KMS-11 (cell line): ENCODE measurements at regions not wholly inside any gene's neighbourhood (a gene's known extent, or its start where the extent isn't known, plus 50 kb on each side); places are given as distances from the start of the nearest gene placed in this dataset.

ENCODE experiments used
- H2AFZ ChIP-seq: fragments of 200-600 bp; sonication (generic); 2 replicates; pipeline ENCODE4 v1.6.1; 2016; ENCODE audit warnings: antibody characterized with exemption, mixed run types, low read depth
- H3K27ac ChIP-seq: fragments of 200-600 bp; sonication (generic); 2 replicates; pipeline ENCODE4 v1.6.1; 2016; ENCODE audit warnings: mild to moderate bottlenecking, mixed run types
- H3K27me3 ChIP-seq: fragments of 200-600 bp; sonication (generic); 2 replicates; pipeline ENCODE4 v1.6.1; 2017; ENCODE audit warnings: mild to moderate bottlenecking, low read depth, mixed run types, moderate library complexity; ENCODE audit not compliant: insufficient read depth
- H3K36me3 ChIP-seq: fragments of 200-600 bp; sonication (generic); 2 replicates; pipeline ENCODE4 v1.6.1; 2017; ENCODE audit warnings: mild to moderate bottlenecking, mixed run types; ENCODE audit not compliant: insufficient read depth
- H3K4me1 ChIP-seq: fragments of 200-600 bp; sonication (generic); 2 replicates; pipeline ENCODE4 v1.6.1; 2016; ENCODE audit warnings: mild to moderate bottlenecking, low read depth, mixed run types; ENCODE audit not compliant: poor library complexity, severe bottlenecking
- H3K4me2 ChIP-seq: fragments of 200-600 bp; sonication (generic); 2 replicates; pipeline ENCODE4 v1.7.0; 2016; ENCODE audit warnings: mild to moderate bottlenecking, mixed run types
- H3K4me3 ChIP-seq: fragments of 200-600 bp; sonication (generic); IDR thresholded peaks from 2 replicates; pipeline ENCODE4 v1.6.1; 2017; ENCODE audit warnings: low read depth, low read length, mixed read lengths; ENCODE audit not compliant: insufficient read depth
- H3K79me2 ChIP-seq: fragments of 200-600 bp; sonication (generic); 2 replicates; pipeline ENCODE4 v1.6.1; 2016; ENCODE audit warnings: low read depth, mixed run types; ENCODE audit not compliant: insufficient read depth
- H3K9ac ChIP-seq: fragments of 200-600 bp; sonication (generic); 2 replicates; pipeline ENCODE4 v1.6.1; 2016; ENCODE audit warnings: mild to moderate bottlenecking, mixed run types
- H4K20me1 ChIP-seq: fragments of 200-600 bp; sonication (generic); 2 replicates; pipeline ENCODE4 v1.6.1; 2016; ENCODE audit warnings: mild to moderate bottlenecking, mixed run types; ENCODE audit not compliant: insufficient read depth
- CTCF ChIP-seq: fragments of 200-600 bp; sonication (generic); conservative IDR thresholded peaks from 2 replicates; pipeline ENCODE4 v1.6.1; 2017; ENCODE audit warnings: low read depth, mild to moderate bottlenecking, antibody characterized with exemption, low read length, moderate library complexity, mixed read lengths

- H3K27me3 ChIP-seq = no peaks in the 10 kb centered on the region
- no peak overlapping the region for H3K27ac ChIP-seq
Measured at GRCh38 chr5:34517249-34517648, 138.9 kb upstream of the RAI14 start.

GRCh38 chr5:34519489-34520220 lies 136.5 kb upstream of the RAI14 start:
- no peak overlapping the region for H3K4me3 ChIP-seq
- H3K27me3 ChIP-seq = no peaks in the 10 kb centered on the region
- H3K79me2 ChIP-seq = no peaks in the 10 kb centered on the region
- H3K9ac ChIP-seq = no peak overlapping the region
- H3K27ac ChIP-seq = no peak overlapping the region
- no peaks in the 10 kb centered on the region for H3K4me1 ChIP-seq
- no peak for TF ChIP-seq CTCF
- H3K4me2 ChIP-seq = no peak overlapping the region
- no peak overlapping the region for H2AFZ ChIP-seq
- H4K20me1 ChIP-seq = no peaks in the 10 kb centered on the region
- H3K36me3 ChIP-seq = no peaks in the 10 kb centered on the region

More at GRCh38 chr5:34517249-34517648, 138.9 kb upstream of the RAI14 start:
- Histone ChIP-seq H3K9ac (no peak overlapping the region), H3K79me2 (no peaks in the 10 kb centered on the region), H3K36me3 (no peaks in the 10 kb centered on the region), H3K4me1 (no peaks in the 10 kb centered on the region), H2AFZ (no peak overlapping the region), H4K20me1 (no peaks in the 10 kb centered on the region), H3K4me2 (no peak overlapping the region), H3K4me3 (no peak overlapping the region)
- no peak for TF ChIP-seq CTCF

- H3K4me2 ChIP-seq = no peak overlapping the region
- H3K4me1 ChIP-seq = no peaks in the 10 kb centered on the region
- H3K79me2 ChIP-seq = no peaks in the 10 kb centered on the region
- no peak overlapping the region for H3K9ac ChIP-seq
- no peak for TF ChIP-seq CTCF
- no peak overlapping the region for H3K27ac ChIP-seq
- H2AFZ ChIP-seq = no peak overlapping the region
- no peaks in the 10 kb centered on the region for H3K27me3 ChIP-seq
- no peak overlapping the region for H3K4me3 ChIP-seq
- H4K20me1 ChIP-seq = no peaks in the 10 kb centered on the region
- no peaks in the 10 kb centered on the region for H3K36me3 ChIP-seq
Measured at GRCh38 chr5:34521628-34522290, 134.4 kb upstream of the RAI14 start.

- Histone ChIP-seq H3K79me2 (no peaks in the 10 kb centered on the region), H2AFZ (peak overlapping the region; percentile 68), H3K36me3 (no peaks in the 10 kb centered on the region), H3K27me3 (no peaks in the 10 kb centered on the region), H4K20me1 (no peaks in the 10 kb centered on the region), H3K4me2 (no peak overlapping the region), H3K4me1 (no peaks in the 10 kb centered on the region), H3K4me3 (no peak overlapping the region), H3K27ac (no peak overlapping the region), H3K9ac (no peak overlapping the region)
- TF ChIP-seq CTCF = peak; percentile 88
Measured at GRCh38 chr5:34522599-34523386, 133.3 kb upstream of the RAI14 start.
